HG02981 (cell line): ENCODE measurements at regions not wholly inside any gene's neighbourhood (a gene's known extent, or its start where the extent isn't known, plus 50 kb on each side); places are given as distances from the start of the nearest gene placed in this dataset.
"Not testable (repeated sequence)": the region's sequence is repeated elsewhere in the genome, so short reads cannot be mapped to it uniquely, and the experiment has no call there.

Experiments
- ATAC-seq: cut with Tn5 transposase; IDR thresholded peaks from one replicate; pipeline ENCODE4 v1.9.1; 2021; ENCODE audit warnings: mild to moderate bottlenecking, moderate library complexity; ENCODE audit not compliant: unreplicated experiment

GRCh38 chr9:21688108-21689102 is 114.0 kb upstream of the MTAP start:
- no peak for ATAC-seq

GRCh38 chr9:21689854-21690253 is 112.6 kb upstream of the MTAP start:
- ATAC-seq, result no peak

GRCh38 chr9:21690561-21690960 is 111.9 kb upstream of the MTAP start:
- no peak for ATAC-seq

- no peak for ATAC-seq
Observed at GRCh38 chr9:21692390-21692789, 110.0 kb upstream of the MTAP start.

- no peak for ATAC-seq
Observed at GRCh38 chr9:21694424-21694823, 108.0 kb upstream of the MTAP start.

GRCh38 chr9:21695443-21695842 is 107.0 kb upstream of the MTAP start:
- no peak for ATAC-seq

GRCh38 chr9:21695874-21696341 is 106.5 kb upstream of the MTAP start:
- no peak for ATAC-seq

- no peak for ATAC-seq
Observed at GRCh38 chr9:21696411-21696871, 106.0 kb upstream of the MTAP start.

- ATAC-seq, result no peak
Observed at GRCh38 chr9:21708260-21708711, 94.2 kb upstream of the MTAP start.

GRCh38 chr9:21708856-21709255 is 93.6 kb upstream of the MTAP start:
- no peak for ATAC-seq

GRCh38 chr9:21709464-21710058 is 92.9 kb upstream of the MTAP start:
- ATAC-seq, result no peak

GRCh38 chr9:21710548-21711191 is 91.8 kb upstream of the MTAP start:
- no peak for ATAC-seq

- ATAC-seq, result no peak
Observed at GRCh38 chr9:21711504-21711903, 90.9 kb upstream of the MTAP start.

- no peak for ATAC-seq
Observed at GRCh38 chr9:21715408-21715807, 87.0 kb upstream of the MTAP start.

- ATAC-seq, result no peak
Observed at GRCh38 chr9:21720758-21721157, 81.7 kb upstream of the MTAP start.

GRCh38 chr9:21727411-21727810 is 75.0 kb upstream of the MTAP start:
- not testable (repeated sequence) for ATAC-seq

- ATAC-seq, result no peak
Observed at GRCh38 chr9:21728781-21729180, 73.7 kb upstream of the MTAP start.

GRCh38 chr9:21729648-21730047 is 72.8 kb upstream of the MTAP start:
- ATAC-seq, result no peak

- ATAC-seq, result no peak
Observed at GRCh38 chr9:21730899-21731298, 71.5 kb upstream of the MTAP start.

- no peak for ATAC-seq
Observed at GRCh38 chr9:21741151-21741550, 61.3 kb upstream of the MTAP start.

- ATAC-seq, result no peak
Observed at GRCh38 chr9:21744320-21744719, 58.1 kb upstream of the MTAP start.
